H1 (cell line): ENCODE measurements at regions not wholly inside any gene's neighbourhood (a gene's known extent, or its start where the extent isn't known, plus 50 kb on each side); places are given as distances from the start of the nearest gene placed in this dataset.

Source experiments
- ATF2 ChIP-seq: IDR thresholded peaks from 2 replicates; pipeline ENCODE4 v1.6.1; 2012; ENCODE audit warnings: low read length, inconsistent platforms
- GTF2F1 ChIP-seq: IDR thresholded peaks from 2 replicates; pipeline ENCODE4 v1.6.1; 2012; ENCODE audit warnings: low read depth, low read length, improper control_type of control experiment, borderline replicate concordance
- SP2 ChIP-seq: IDR thresholded peaks from 2 replicates; pipeline ENCODE4 v1.6.1; 2012; ENCODE audit warnings: mild to moderate bottlenecking, low read length, inconsistent platforms
- USF2 ChIP-seq: IDR thresholded peaks from 2 replicates; pipeline ENCODE4 v1.6.1; 2011; ENCODE audit warnings: low read length, improper control_type of control experiment

- TF ChIP-seq ATF2: no peak
- no peak for TF ChIP-seq USF2
- TF ChIP-seq SP2: no peak
- TF ChIP-seq GTF2F1: no peak
Measured at GRCh38 chr7:24049296-24049695, 234.7 kb upstream of the NPY start (continued).
